ENCODE measurements at regions not wholly inside any gene's neighbourhood (a gene's known extent, or its start where the extent isn't known, plus 50 kb on each side); places are given as distances from the start of the nearest gene placed in this dataset.

DNA sequence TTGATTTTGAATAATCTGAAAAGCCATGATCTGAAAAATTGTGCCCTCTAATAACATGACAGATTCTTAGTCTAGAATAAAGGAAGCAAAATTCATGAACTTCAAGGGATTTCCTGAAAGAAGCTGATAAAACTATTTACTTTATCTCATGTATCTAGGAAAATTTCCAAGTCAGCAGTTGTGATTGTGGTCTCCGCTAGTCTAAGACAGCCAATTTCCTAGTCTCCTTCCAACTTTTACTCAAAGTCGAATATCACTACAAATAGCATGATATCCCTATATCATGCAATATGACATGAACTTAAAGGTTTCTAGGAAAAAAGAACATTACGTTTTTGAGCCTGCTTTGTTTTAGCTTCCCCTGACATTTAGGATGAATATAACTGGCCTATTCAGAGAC lies 202.1 kb upstream of the GHITM start (continued):
- TF ChIP-seq SIN3A (conservative IDR thresholded peaks at IDR 0.05 in 1 of 2, IDR thresholded peaks at IDR 0.05 in 1 of 2; ENCODE audit: low read depth in 1 of 2, low read length in 2 of 2) (no peak), JUND (IDR thresholded peaks at IDR 0.05; ENCODE audit: low read length) (no peak), SAP30 (IDR thresholded peaks at IDR 0.05; ENCODE audit: insufficient read depth, insufficient replicate concordance, low read length) (no peak), NANOG (IDR thresholded peaks at IDR 0.05; ENCODE audit: insufficient read depth, low read depth, low read length, poor library complexity, severe bottlenecking) (no peak)
